ENCODE measurements at regions not wholly inside any gene's neighbourhood (a gene's known extent, or its start where the extent isn't known, plus 50 kb on each side); places are given as distances from the start of the nearest gene placed in this dataset.

DNA sequence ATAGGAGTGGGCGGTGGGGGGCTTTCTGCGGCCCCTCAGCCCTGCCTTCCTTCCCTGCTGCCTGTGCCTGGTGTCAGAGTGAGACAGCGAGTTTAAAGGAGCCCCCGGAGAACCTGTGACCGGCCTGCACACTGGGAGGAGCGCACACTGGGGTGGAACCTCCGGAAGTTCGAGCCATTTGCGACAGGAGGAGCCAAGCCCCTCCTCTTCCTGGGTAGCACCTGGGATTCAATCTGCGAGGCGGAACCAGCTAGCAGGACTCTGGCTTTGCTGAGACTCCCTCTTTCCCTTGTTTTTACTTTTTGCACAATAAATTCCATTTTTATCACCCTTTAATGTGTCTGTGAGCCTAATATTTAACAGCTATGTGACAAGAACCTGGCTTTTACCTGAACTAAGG, 540.6 kb downstream of the NPHP4 start:
- no peak overlapping the region for H3K27ac Mint-ChIP-seq
- no peak for DNase-seq

DNA sequence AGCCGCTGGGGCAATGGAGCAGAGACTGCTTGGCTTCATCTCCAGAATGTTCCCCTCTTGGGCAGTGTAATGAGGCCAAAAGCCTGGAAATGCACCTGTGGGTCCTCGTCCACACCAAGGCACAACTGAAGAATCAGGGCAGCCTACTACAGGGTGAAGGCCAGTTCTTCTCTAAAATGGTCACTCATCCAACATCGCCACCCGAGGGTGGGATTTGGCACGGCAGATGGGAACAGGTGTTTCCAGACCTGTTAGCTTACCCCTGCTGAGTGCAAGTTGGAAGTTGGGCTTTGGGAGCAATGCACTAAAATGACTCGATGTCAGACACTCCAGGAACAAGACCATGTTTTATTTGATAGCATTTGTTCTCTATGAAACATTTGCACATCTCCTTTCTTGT, 543.7 kb downstream of the NPHP4 start:
- Mint-ChIP-seq H3K4me1 (no peaks in the 10 kb centered on the region), H3K9me3 (no peaks in the 10 kb centered on the region), H3K36me3 (no peaks in the 10 kb centered on the region), H3K4me3 (no peak overlapping the region), H3K27ac (no peak overlapping the region), H3K27me3 (peaks cover 5 to 8% of the 10 kb centered on the region in 2 donors)
- Histone ChIP-seq H3K27me3 (ENCODE audit: insufficient read depth, low read length, poor library complexity, severe bottlenecking) (no peaks in the 10 kb centered on the region), H3K4me3 (ENCODE audit: low read length) (no peak overlapping the region), H3K27ac (ENCODE audit: low read depth, low read length) (no peak overlapping the region), H3K9me3 (ENCODE audit: low read length) (no peaks in the 10 kb centered on the region), H3K4me1 (ENCODE audit: insufficient read depth, low read length) (no peaks in the 10 kb centered on the region), H3K36me3 (ENCODE audit: insufficient read depth, low read length) (no peaks in the 10 kb centered on the region)
- POLR2A ChIA-PET = no interaction called here
- CTCF ChIA-PET = interaction anchor here (0.8 to 3.2 kb wide), 4 partner anchors 11 to 162 kb away, joined by 3 to 20 read pairs (median 4); no protein-coding TSS in a partner anchor
- DNase-seq = peak in 4 of 5 donors; percentile 16 to 59 (median 20)

More for the DNA sequence above, 540.6 kb downstream of the NPHP4 start:
- Mint-ChIP-seq H3K27me3 (peaks cover 9 to 14% of the 10 kb centered on the region in 2 donors), H3K9me3 (no peaks in the 10 kb centered on the region), H3K4me1 (no peaks in the 10 kb centered on the region), H3K36me3 (no peaks in the 10 kb centered on the region), H3K4me3 (peak overlapping the region in 1 of 7 donors; percentile 75)
- Histone ChIP-seq H3K4me3 (ENCODE audit: low read length) (no peak overlapping the region), H3K27ac (ENCODE audit: low read depth, low read length) (no peak overlapping the region), H3K27me3 (ENCODE audit: insufficient read depth, low read length, poor library complexity, severe bottlenecking) (no peaks in the 10 kb centered on the region), H3K4me1 (ENCODE audit: insufficient read depth, low read length) (no peaks in the 10 kb centered on the region), H3K36me3 (ENCODE audit: insufficient read depth, low read length) (no peaks in the 10 kb centered on the region), H3K9me3 (ENCODE audit: low read length) (no peaks in the 10 kb centered on the region)
- ChIA-PET POLR2A (no interaction called here), CTCF (interaction anchor here (1.0 kb wide), 1 partner anchor 165 kb away, joined by 4 read pairs; no protein-coding TSS in a partner anchor)

DNA sequence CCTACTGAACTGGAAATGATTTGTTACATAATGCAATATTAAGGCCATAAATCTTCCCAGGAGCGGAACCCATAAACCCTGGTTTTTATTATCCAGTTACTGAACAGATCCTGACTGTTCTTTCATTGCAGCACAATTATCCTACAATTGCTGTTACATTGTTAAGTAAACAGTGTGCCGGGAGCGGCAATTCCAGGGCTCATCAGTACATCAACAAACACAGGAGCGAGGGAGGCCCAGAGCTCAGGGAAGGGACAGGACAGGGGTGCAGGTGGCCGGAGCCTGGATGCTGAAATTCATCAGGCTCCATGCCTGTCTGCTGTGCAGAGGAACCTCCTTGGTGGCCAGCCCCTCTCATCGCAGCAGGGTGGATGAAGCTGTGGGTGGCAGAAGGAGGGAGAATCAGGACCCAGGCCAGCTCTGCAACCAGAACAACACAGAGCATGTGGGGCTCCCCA, 544.7 kb downstream of the NPHP4 start:
- no peaks in the 10 kb centered on the region for H3K4me1 ChIP-seq (ENCODE audit: insufficient read depth, low read length)
- POLR2A ChIA-PET = no interaction called here
- Mint-ChIP-seq H3K9me3 (no peaks in the 10 kb centered on the region), H3K27ac (no peak overlapping the region), H3K4me3 (no peak overlapping the region), H3K4me1 (no peaks in the 10 kb centered on the region), H3K27me3 (peaks cover 11 to 13% of the 10 kb centered on the region in 2 donors), H3K36me3 (no peaks in the 10 kb centered on the region)
- CTCF ChIA-PET = interaction anchor here (1.5 to 3.2 kb wide), 2 partner anchors 11 to 161 kb away, joined by 4 to 20 read pairs; no protein-coding TSS in a partner anchor
- no peak overlapping the region for H3K27ac ChIP-seq (ENCODE audit: low read depth, low read length)
- no peaks in the 10 kb centered on the region for H3K36me3 ChIP-seq (ENCODE audit: insufficient read depth, low read length)
- no peak overlapping the region for H3K4me3 ChIP-seq (ENCODE audit: low read length)
- no peak for DNase-seq
- no peaks in the 10 kb centered on the region for H3K9me3 ChIP-seq (ENCODE audit: low read length)
- no peaks in the 10 kb centered on the region for H3K27me3 ChIP-seq (ENCODE audit: insufficient read depth, low read length, poor library complexity, severe bottlenecking)

DNA sequence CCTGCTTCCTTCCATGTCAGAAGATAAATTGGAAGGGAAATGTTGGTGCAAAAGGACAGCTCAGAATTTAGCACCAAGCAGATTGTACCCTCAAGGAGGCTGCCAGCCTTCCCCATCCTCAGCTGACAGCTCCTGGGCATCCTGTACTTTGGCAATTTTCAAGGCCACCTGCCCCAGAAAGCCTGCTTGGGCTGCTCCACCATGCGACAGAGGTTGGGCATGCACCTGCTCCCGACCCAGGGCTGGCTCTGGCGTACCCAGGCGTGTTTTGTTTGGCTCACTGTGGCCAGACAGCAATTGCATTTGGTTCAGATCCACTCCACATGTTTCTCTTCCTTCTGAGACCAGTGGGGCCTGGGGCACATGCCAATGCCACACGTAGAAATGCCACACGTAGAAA, 547.8 kb downstream of the NPHP4 start:
- no peaks in the 10 kb centered on the region for H3K36me3 ChIP-seq (ENCODE audit: insufficient read depth, low read length)
- no peaks in the 10 kb centered on the region for H3K4me1 Mint-ChIP-seq
- no peak overlapping the region for H3K27ac Mint-ChIP-seq
- H3K9me3 Mint-ChIP-seq = peaks cover 3 to 7% (median 4%) of the 10 kb centered on the region in 5 donors
- no peaks in the 10 kb centered on the region for H3K4me1 ChIP-seq (ENCODE audit: insufficient read depth, low read length)
- POLR2A ChIA-PET = no interaction called here
- H3K4me3 ChIP-seq (ENCODE audit: low read length) = no peak overlapping the region
- DNase-seq = no peak
- H3K9me3 ChIP-seq (ENCODE audit: low read length) = no peaks in the 10 kb centered on the region
- H3K36me3 Mint-ChIP-seq = peaks cover 0 to 11% (median 0%) of the 10 kb centered on the region in 3 donors
- CTCF ChIA-PET = no interaction called here
- H3K27me3 Mint-ChIP-seq = peaks cover 11 to 16% of the 10 kb centered on the region in 2 donors
- H3K4me3 Mint-ChIP-seq = no peak overlapping the region
- no peaks in the 10 kb centered on the region for H3K27me3 ChIP-seq (ENCODE audit: insufficient read depth, low read length, poor library complexity, severe bottlenecking)
- H3K27ac ChIP-seq (ENCODE audit: low read depth, low read length) = no peak overlapping the region

DNA sequence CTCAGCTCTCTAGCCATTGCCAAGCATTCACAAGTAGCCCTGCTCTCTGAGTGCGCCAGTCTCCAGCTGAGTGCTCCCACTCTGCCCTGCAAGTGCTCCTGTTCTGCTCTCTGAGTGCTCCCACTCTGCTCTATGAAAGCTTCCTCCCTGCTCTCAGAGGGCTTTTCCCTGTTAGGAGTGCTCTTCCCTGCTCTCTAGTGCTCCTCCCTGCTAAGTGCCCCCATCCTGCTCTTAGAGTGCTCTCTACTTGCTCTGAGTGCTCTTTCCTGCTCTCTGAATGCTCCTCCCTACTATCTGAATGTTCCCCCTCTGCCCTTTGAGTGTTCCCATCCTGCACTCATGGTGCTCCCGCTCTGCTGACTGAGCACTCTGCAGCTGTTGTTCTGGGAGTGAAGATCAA, 555.4 kb downstream of the NPHP4 start:
- H3K4me3 Mint-ChIP-seq = no peak overlapping the region
- ChIA-PET CTCF (interaction anchor here (1.7 kb wide), 1 partner anchor 11 kb away, joined by 4 read pairs; no protein-coding TSS in a partner anchor), POLR2A (no interaction called here)
- peaks cover 5 to 41% of the 10 kb centered on the region in 2 donors for H3K27me3 Mint-ChIP-seq
- Histone ChIP-seq H3K36me3 (ENCODE audit: insufficient read depth, low read length) (no peaks in the 10 kb centered on the region), H3K4me3 (ENCODE audit: low read length) (no peak overlapping the region), H3K27ac (ENCODE audit: low read depth, low read length) (no peak overlapping the region), H3K9me3 (ENCODE audit: low read length) (no peaks in the 10 kb centered on the region), H3K27me3 (ENCODE audit: insufficient read depth, low read length, poor library complexity, severe bottlenecking) (no peaks in the 10 kb centered on the region), H3K4me1 (ENCODE audit: insufficient read depth, low read length) (no peaks in the 10 kb centered on the region)
- peak overlapping the region in 2 of 8 donors; percentile 21 to 39 for H3K27ac Mint-ChIP-seq
- H3K36me3 Mint-ChIP-seq = peaks cover 0 to 33% (median 0%) of the 10 kb centered on the region in 3 donors
- DNase-seq = no peak
- H3K9me3 Mint-ChIP-seq = peaks cover 8 to 27% (median 22%) of the 10 kb centered on the region in 5 donors
- H3K4me1 Mint-ChIP-seq = no peaks in the 10 kb centered on the region

DNA sequence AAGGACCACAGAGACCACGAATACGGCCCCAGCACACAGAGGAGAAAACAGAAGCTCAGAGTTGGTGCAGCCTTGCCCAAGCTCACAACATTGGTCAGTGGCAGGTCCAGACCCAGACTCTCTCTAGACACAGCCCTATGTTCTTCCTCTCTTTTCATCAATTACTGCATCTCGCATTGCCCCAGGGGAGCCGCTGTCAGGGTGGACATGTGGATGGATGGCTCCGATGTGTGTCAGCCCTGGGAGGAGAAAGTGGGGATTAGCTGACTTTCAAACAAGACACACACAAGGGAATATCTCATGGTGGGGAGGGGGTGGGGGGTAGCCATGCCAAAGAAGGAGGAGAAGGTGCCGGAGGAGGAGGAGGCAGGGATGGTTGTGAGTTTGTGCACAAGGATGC, 556.8 kb downstream of the NPHP4 start:
- Histone ChIP-seq H3K27me3 (ENCODE audit: insufficient read depth, low read length, poor library complexity, severe bottlenecking) (no peaks in the 10 kb centered on the region), H3K27ac (ENCODE audit: low read depth, low read length) (no peak overlapping the region), H3K36me3 (ENCODE audit: insufficient read depth, low read length) (no peaks in the 10 kb centered on the region), H3K4me3 (ENCODE audit: low read length) (no peak overlapping the region), H3K4me1 (ENCODE audit: insufficient read depth, low read length) (no peaks in the 10 kb centered on the region), H3K9me3 (ENCODE audit: low read length) (no peaks in the 10 kb centered on the region)
- no peaks in the 10 kb centered on the region for H3K4me1 Mint-ChIP-seq
- H3K4me3 Mint-ChIP-seq = no peak overlapping the region
- H3K9me3 Mint-ChIP-seq = peaks cover 8 to 27% (median 22%) of the 10 kb centered on the region in 5 donors
- H3K27ac Mint-ChIP-seq = no peak overlapping the region
- H3K27me3 Mint-ChIP-seq = peaks cover 8 to 47% of the 10 kb centered on the region in 2 donors
- ChIA-PET POLR2A (no interaction called here), CTCF (no interaction called here)
- peaks cover 0 to 30% (median 0%) of the 10 kb centered on the region in 3 donors for H3K36me3 Mint-ChIP-seq
- no peak for DNase-seq

DNA sequence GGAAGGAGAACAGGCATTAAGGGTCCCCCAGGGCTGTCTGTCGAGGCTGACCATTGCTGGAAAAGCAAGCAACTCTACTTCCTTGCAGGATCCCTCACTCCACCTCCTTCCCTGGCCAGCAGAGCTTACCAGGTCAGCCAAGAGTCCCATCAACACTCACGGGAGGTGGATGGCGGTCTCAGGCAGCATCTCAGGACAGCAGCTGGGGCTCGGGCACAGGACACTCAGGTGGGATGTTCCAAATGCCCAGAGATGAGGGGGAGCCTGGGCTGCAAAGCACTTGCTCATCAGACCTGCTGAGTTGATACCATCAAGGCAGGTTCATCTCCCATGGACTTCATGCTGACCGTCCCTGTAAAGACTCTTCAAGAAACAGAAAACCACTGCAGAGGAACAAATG, 559.8 kb downstream of the NPHP4 start:
- Mint-ChIP-seq H3K27ac (peak overlapping the region in 1 of 8 donors; percentile 77), H3K4me3 (no peak overlapping the region), H3K9me3 (peaks cover 0 to 6% (median 2%) of the 10 kb centered on the region in 5 donors), H3K36me3 (peaks cover 0 to 10% (median 0%) of the 10 kb centered on the region in 3 donors), H3K4me1 (peaks cover 0 to 8% (median 0%) of the 10 kb centered on the region in 3 donors), H3K27me3 (peaks cover 12 to 51% of the 10 kb centered on the region in 2 donors)
- Histone ChIP-seq H3K4me3 (ENCODE audit: low read length) (no peak overlapping the region), H3K27me3 (ENCODE audit: insufficient read depth, low read length, poor library complexity, severe bottlenecking) (peaks cover 6% of the 10 kb centered on the region), H3K27ac (ENCODE audit: low read depth, low read length) (no peak overlapping the region), H3K36me3 (ENCODE audit: insufficient read depth, low read length) (no peaks in the 10 kb centered on the region), H3K9me3 (ENCODE audit: low read length) (no peaks in the 10 kb centered on the region), H3K4me1 (ENCODE audit: insufficient read depth, low read length) (no peaks in the 10 kb centered on the region)
- ChIA-PET POLR2A (no interaction called here), CTCF (interaction anchor here (1.3 kb wide), 1 partner anchor 9 kb away, joined by 4 read pairs; no protein-coding TSS in a partner anchor)
- DNase-seq = no peak

DNA sequence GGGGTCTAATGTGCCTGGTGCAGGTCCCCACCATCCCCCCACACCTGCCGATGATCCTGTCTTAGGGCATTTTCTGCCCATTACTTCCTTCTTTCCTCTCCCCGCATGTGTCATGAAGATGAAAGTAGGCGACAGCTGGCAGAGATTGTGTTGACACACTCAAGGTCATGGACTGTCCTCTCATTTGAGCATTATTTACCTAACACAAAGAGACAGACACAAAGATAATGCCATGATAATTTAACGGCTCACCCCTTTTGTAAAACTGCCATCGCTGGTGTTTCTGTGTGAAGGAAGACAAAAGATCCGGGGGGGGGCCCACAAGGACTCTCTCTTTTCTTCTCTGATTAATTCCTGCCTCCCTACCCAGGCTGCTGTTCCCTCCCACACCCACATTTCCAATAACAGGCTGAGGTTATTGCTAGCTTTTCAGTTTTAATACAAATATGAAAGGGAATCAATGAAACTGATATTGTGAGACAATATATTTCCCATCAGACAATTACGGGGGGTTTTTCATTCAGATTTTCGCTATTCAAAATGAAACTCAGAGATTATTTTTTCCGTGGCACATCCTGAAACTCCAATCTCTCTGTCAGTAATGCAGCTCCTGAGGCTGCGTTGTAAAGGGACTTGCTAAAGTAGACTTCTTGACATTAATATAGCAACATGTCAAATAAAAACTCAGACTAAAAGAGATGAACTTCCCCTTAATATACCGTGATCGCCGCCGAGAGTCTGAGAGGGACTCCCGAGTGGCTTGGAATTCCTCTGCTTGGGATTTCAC, 561.1 kb downstream of the NPHP4 start:
- Histone ChIP-seq H3K4me3 (ENCODE audit: low read length) (no peak overlapping the region), H3K27ac (ENCODE audit: low read depth, low read length) (no peak overlapping the region), H3K36me3 (ENCODE audit: insufficient read depth, low read length) (no peaks in the 10 kb centered on the region), H3K9me3 (ENCODE audit: low read length) (no peaks in the 10 kb centered on the region), H3K4me1 (ENCODE audit: insufficient read depth, low read length) (no peaks in the 10 kb centered on the region), H3K27me3 (ENCODE audit: insufficient read depth, low read length, poor library complexity, severe bottlenecking) (peaks cover 6% of the 10 kb centered on the region)
- Mint-ChIP-seq H3K36me3 (peaks cover 0 to 3% (median 0%) of the 10 kb centered on the region in 3 donors), H3K4me3 (no peak overlapping the region), H3K27me3 (peaks cover 14 to 57% of the 10 kb centered on the region in 2 donors), H3K27ac (no peak overlapping the region), H3K9me3 (no peaks in the 10 kb centered on the region), H3K4me1 (peaks cover 0 to 8% (median 0%) of the 10 kb centered on the region in 3 donors)
- POLR2A ChIA-PET = no interaction called here
- CTCF ChIA-PET = interaction anchor here (1.3 kb wide), 1 partner anchor 8 kb away, joined by 4 read pairs; no protein-coding TSS in a partner anchor
- DNase-seq = no peak
